ENCODE measurements at regions not wholly inside any gene's neighbourhood (a gene's known extent, or its start where the extent isn't known, plus 50 kb on each side); places are given as distances from the start of the nearest gene placed in this dataset.

DNA sequence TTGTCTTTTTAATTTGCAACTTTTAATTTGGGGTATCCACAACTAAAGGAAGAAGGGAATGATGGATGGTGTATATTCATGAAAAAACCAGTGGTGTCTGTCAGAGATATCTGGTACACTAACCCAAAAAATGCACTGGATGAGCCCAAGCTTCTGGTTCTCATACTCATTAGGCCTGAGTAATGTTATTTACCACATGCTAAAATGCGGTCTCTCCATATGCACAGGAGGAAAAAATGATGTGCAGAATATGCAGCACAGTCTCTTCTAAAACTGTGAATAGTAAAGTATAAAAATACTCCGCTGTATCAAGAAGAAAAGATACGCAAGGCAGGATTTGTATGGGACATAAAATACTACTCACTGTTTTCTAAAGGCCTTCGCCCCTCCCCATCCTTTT is 275.6 kb upstream of the NAV3 start:
- DNase-seq (ENCODE audit: insufficient read length, low spot score, missing footprints), result no peak
- Histone ChIP-seq H3K4me2 (ENCODE audit: insufficient read depth, low read length) (no peak overlapping the region), H4K20me1 (ENCODE audit: insufficient read depth, low read length) (no peaks in the 10 kb centered on the region), H3K4me3 (ENCODE audit: insufficient read depth, low read length) (no peak overlapping the region), H3K27me3 (ENCODE audit: insufficient read depth, low read length) (no peaks in the 10 kb centered on the region), H3K9me3 (ENCODE audit: low read depth, low read length) (no peaks in the 10 kb centered on the region), H3K36me3 (ENCODE audit: insufficient read depth, low read length) (no peaks in the 10 kb centered on the region), H3K4me1 (ENCODE audit: insufficient read depth, low read length) (no peaks in the 10 kb centered on the region), H3K79me2 (ENCODE audit: insufficient read depth, low read length) (no peaks in the 10 kb centered on the region), H2AFZ (ENCODE audit: low read length) (no peak overlapping the region), H3K27ac (ENCODE audit: low read depth, low read length) (no peak overlapping the region)
- TF ChIP-seq, protein P1, sequence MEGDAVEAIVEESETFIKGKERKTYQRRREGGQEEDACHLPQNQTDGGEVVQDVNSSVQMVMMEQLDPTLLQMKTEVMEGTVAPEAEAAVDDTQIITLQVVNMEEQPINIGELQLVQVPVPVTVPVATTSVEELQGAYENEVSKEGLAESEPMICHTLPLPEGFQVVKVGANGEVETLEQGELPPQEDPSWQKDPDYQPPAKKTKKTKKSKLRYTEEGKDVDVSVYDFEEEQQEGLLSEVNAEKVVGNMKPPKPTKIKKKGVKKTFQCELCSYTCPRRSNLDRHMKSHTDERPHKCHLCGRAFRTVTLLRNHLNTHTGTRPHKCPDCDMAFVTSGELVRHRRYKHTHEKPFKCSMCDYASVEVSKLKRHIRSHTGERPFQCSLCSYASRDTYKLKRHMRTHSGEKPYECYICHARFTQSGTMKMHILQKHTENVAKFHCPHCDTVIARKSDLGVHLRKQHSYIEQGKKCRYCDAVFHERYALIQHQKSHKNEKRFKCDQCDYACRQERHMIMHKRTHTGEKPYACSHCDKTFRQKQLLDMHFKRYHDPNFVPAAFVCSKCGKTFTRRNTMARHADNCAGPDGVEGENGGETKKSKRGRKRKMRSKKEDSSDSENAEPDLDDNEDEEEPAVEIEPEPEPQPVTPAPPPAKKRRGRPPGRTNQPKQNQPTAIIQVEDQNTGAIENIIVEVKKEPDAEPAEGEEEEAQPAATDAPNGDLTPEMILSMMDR (IDR thresholded peaks at IDR 0.05; ENCODE audit: extremely low read depth, low read depth, low read length), result no peak

DNA sequence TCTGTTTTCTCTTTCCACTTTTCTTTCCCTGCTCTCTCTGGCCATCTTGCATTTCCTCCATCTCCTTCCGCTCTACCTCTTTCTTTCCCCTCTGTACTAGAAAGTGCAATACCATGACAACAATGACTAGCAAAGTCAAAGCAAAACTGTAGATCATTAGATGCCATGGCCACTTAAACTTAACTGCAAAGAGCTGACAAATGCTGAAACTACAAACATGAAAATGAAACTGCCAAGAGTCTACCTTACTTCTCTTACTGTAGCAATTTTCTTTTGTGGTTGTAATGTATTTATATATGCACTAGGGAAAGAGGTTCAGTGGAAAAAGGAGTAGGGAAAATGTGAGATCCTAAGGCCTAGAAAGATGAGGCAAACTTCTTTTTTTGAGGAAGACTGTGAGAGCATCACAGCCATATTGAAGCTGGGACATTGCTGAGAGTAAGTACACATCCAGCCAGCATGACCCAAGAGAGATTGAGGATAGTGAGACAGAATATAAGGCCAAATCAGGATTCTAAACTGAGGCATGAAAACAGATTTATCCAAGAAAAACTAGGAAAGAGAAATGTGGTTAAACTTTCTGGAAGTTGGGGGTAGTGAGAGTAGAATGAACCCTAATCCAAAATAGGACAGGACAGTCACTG is 276.6 kb upstream of the NAV3 start:
- Histone ChIP-seq H2AFZ (ENCODE audit: low read length) (no peak overlapping the region), H3K27ac (ENCODE audit: low read depth, low read length) (no peak overlapping the region), H3K4me3 (ENCODE audit: insufficient read depth, low read length) (no peak overlapping the region), H3K4me2 (ENCODE audit: insufficient read depth, low read length) (no peak overlapping the region), H3K79me2 (ENCODE audit: insufficient read depth, low read length) (no peaks in the 10 kb centered on the region), H4K20me1 (ENCODE audit: insufficient read depth, low read length) (no peaks in the 10 kb centered on the region), H3K4me1 (ENCODE audit: insufficient read depth, low read length) (no peaks in the 10 kb centered on the region), H3K9me3 (ENCODE audit: low read depth, low read length) (no peaks in the 10 kb centered on the region), H3K36me3 (ENCODE audit: insufficient read depth, low read length) (no peaks in the 10 kb centered on the region), H3K27me3 (ENCODE audit: insufficient read depth, low read length) (no peaks in the 10 kb centered on the region)
- DNase-seq (ENCODE audit: insufficient read length, low spot score, missing footprints), result no peak
- TF ChIP-seq, protein P1 (IDR thresholded peaks at IDR 0.05; ENCODE audit: extremely low read depth, low read depth, low read length), result no peak

DNA sequence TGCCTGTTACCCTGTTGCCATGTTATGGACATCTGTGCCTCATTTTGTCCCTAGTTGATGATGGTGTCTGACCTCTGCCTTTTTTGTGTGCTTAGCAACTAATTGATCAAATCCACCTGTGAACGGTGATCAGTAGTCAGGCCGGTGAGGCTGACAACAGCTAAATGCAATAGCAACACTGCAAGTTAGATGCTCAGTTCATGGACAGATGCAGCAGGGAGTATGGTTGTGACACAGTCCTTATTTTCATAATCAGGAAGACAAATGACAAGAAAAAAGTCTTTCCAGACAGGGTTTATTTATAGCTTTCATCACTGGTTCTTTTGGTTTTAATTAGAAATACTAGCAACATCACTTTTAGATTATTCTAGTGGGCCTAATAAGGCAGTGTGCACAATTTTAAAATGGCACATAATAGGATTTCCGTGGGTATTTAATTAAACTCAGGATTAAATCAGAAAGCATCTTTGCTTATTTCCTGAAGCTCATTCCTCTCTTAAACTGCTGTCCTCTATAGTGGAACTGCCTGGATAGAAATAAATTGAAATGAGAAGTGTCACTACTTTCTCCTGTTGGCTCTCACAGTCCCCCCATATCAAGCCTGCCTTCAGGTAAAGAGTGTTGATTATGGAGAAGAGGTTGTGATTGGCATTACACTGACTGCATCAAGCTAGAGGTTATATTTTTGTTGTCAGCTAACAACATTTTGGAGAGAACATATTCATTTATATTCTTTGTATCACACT is 281.1 kb upstream of the NAV3 start:
- Histone ChIP-seq H3K4me2 (ENCODE audit: insufficient read depth, low read length) (no peak overlapping the region), H2AFZ (ENCODE audit: low read length) (no peak overlapping the region), H3K36me3 (ENCODE audit: insufficient read depth, low read length) (no peaks in the 10 kb centered on the region), H3K4me1 (ENCODE audit: insufficient read depth, low read length) (no peaks in the 10 kb centered on the region), H3K9me3 (ENCODE audit: low read depth, low read length) (no peaks in the 10 kb centered on the region), H3K27me3 (ENCODE audit: insufficient read depth, low read length) (no peaks in the 10 kb centered on the region), H3K4me3 (ENCODE audit: insufficient read depth, low read length) (no peak overlapping the region), H4K20me1 (ENCODE audit: insufficient read depth, low read length) (no peaks in the 10 kb centered on the region), H3K79me2 (ENCODE audit: insufficient read depth, low read length) (no peaks in the 10 kb centered on the region), H3K27ac (ENCODE audit: low read depth, low read length) (no peak overlapping the region)
- TF ChIP-seq, protein P1 (IDR thresholded peaks at IDR 0.05; ENCODE audit: extremely low read depth, low read depth, low read length), result no peak
- DNase-seq (ENCODE audit: insufficient read length, low spot score, missing footprints), result no peak

DNA sequence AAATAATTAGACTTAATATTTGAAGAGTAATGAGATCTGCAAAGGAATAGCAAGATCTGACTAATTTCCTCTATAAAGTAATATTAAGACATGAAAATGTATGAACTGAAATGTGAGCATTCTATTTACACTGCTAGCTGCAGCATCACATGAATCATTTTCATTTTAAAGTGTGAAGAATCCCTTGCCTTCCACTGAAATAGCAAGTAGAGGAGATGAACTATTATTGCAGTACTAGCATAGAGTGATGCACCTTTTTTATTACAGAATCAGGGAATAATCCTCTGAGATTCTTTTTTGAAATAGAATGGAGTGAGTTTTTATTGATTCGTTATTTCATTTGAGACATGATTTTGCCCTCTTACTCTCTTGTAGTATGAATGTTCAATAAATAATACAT is 281.9 kb upstream of the NAV3 start:
- no peak overlapping the region for H3K4me2 ChIP-seq (ENCODE audit: insufficient read depth, low read length)
- H3K79me2 ChIP-seq (ENCODE audit: insufficient read depth, low read length), result no peaks in the 10 kb centered on the region
- TF ChIP-seq, protein P1 (IDR thresholded peaks at IDR 0.05; ENCODE audit: extremely low read depth, low read depth, low read length), result no peak
- no peak overlapping the region for H3K4me3 ChIP-seq (ENCODE audit: insufficient read depth, low read length)
- H2AFZ ChIP-seq (ENCODE audit: low read length), result no peak overlapping the region
- no peaks in the 10 kb centered on the region for H3K27me3 ChIP-seq (ENCODE audit: insufficient read depth, low read length)
- no peaks in the 10 kb centered on the region for H4K20me1 ChIP-seq (ENCODE audit: insufficient read depth, low read length)
- no peak overlapping the region for H3K27ac ChIP-seq (ENCODE audit: low read depth, low read length)
- H3K9me3 ChIP-seq (ENCODE audit: low read depth, low read length), result no peaks in the 10 kb centered on the region
- H3K36me3 ChIP-seq (ENCODE audit: insufficient read depth, low read length), result no peaks in the 10 kb centered on the region
- DNase-seq (ENCODE audit: insufficient read length, low spot score, missing footprints), result no peak
- H3K4me1 ChIP-seq (ENCODE audit: insufficient read depth, low read length), result no peaks in the 10 kb centered on the region

Data from osteoblast (primary cell).